ENCODE measurements at regions not wholly inside any gene's neighbourhood (a gene's known extent, or its start where the extent isn't known, plus 50 kb on each side); places are given as distances from the start of the nearest gene placed in this dataset.

- Histone ChIP-seq H4K20me1 (ENCODE audit: insufficient read depth, low read length) (no peaks in the 10 kb centered on the region), H3K79me2 (ENCODE audit: insufficient read depth, low read length) (no peaks in the 10 kb centered on the region), H3K4me3 (ENCODE audit: insufficient read depth, low read length) (no peak overlapping the region), H2AFZ (ENCODE audit: low read length) (no peak overlapping the region), H3K27me3 (ENCODE audit: insufficient read depth, low read length) (no peaks in the 10 kb centered on the region), H3K4me2 (ENCODE audit: insufficient read depth, low read length) (no peak overlapping the region), H3K4me1 (ENCODE audit: insufficient read depth, low read length) (no peaks in the 10 kb centered on the region), H3K9me3 (ENCODE audit: low read depth, low read length) (no peaks in the 10 kb centered on the region), H3K36me3 (ENCODE audit: insufficient read depth, low read length) (no peaks in the 10 kb centered on the region), H3K27ac (ENCODE audit: low read depth, low read length) (no peak overlapping the region)
- no peak for TF ChIP-seq CTCF (IDR thresholded peaks at IDR 0.05; ENCODE audit: extremely low read depth, low read depth, low read length)
- DNase-seq (ENCODE audit: insufficient read length, low spot score, missing footprints) = no peak
Observed at GRCh38 chr11:134501406-134502152, 89.5 kb upstream of the B3GAT1 start.

GRCh38 chr11:134500621-134501020 is 88.6 kb upstream of the B3GAT1 start:
- no peaks in the 10 kb centered on the region for H3K79me2 ChIP-seq (ENCODE audit: insufficient read depth, low read length)
- TF ChIP-seq CTCF (IDR thresholded peaks at IDR 0.05; ENCODE audit: extremely low read depth, low read depth, low read length) = no peak
- no peaks in the 10 kb centered on the region for H3K9me3 ChIP-seq (ENCODE audit: low read depth, low read length)
- no peaks in the 10 kb centered on the region for H4K20me1 ChIP-seq (ENCODE audit: insufficient read depth, low read length)
- H3K4me3 ChIP-seq (ENCODE audit: insufficient read depth, low read length) = no peak overlapping the region
- no peak overlapping the region for H3K27ac ChIP-seq (ENCODE audit: low read depth, low read length)
- H3K4me2 ChIP-seq (ENCODE audit: insufficient read depth, low read length) = no peak overlapping the region
- H3K36me3 ChIP-seq (ENCODE audit: insufficient read depth, low read length) = no peaks in the 10 kb centered on the region
- no peak for DNase-seq (ENCODE audit: insufficient read length, low spot score, missing footprints)
- H3K4me1 ChIP-seq (ENCODE audit: insufficient read depth, low read length) = no peaks in the 10 kb centered on the region
- no peak overlapping the region for H2AFZ ChIP-seq (ENCODE audit: low read length)
- no peaks in the 10 kb centered on the region for H3K27me3 ChIP-seq (ENCODE audit: insufficient read depth, low read length)

GRCh38 chr11:134499990-134500389 is 87.9 kb upstream of the B3GAT1 start:
- no peak for TF ChIP-seq CTCF (IDR thresholded peaks at IDR 0.05; ENCODE audit: extremely low read depth, low read depth, low read length)
- Histone ChIP-seq H3K36me3 (ENCODE audit: insufficient read depth, low read length) (no peaks in the 10 kb centered on the region), H3K4me2 (ENCODE audit: insufficient read depth, low read length) (no peak overlapping the region), H2AFZ (ENCODE audit: low read length) (no peak overlapping the region), H3K4me1 (ENCODE audit: insufficient read depth, low read length) (no peaks in the 10 kb centered on the region), H3K27ac (ENCODE audit: low read depth, low read length) (no peak overlapping the region), H3K79me2 (ENCODE audit: insufficient read depth, low read length) (no peaks in the 10 kb centered on the region), H3K4me3 (ENCODE audit: insufficient read depth, low read length) (no peak overlapping the region), H3K27me3 (ENCODE audit: insufficient read depth, low read length) (no peaks in the 10 kb centered on the region), H3K9me3 (ENCODE audit: low read depth, low read length) (no peaks in the 10 kb centered on the region), H4K20me1 (ENCODE audit: insufficient read depth, low read length) (no peaks in the 10 kb centered on the region)
- DNase-seq (ENCODE audit: insufficient read length, low spot score, missing footprints) = no peak

- no peak for DNase-seq (ENCODE audit: insufficient read length, low spot score, missing footprints)
- H3K4me2 ChIP-seq (ENCODE audit: insufficient read depth, low read length) = no peak overlapping the region
- H3K4me1 ChIP-seq (ENCODE audit: insufficient read depth, low read length) = no peaks in the 10 kb centered on the region
- H3K36me3 ChIP-seq (ENCODE audit: insufficient read depth, low read length) = no peaks in the 10 kb centered on the region
- H3K4me3 ChIP-seq (ENCODE audit: insufficient read depth, low read length) = no peak overlapping the region
- H4K20me1 ChIP-seq (ENCODE audit: insufficient read depth, low read length) = no peaks in the 10 kb centered on the region
- H3K27ac ChIP-seq (ENCODE audit: low read depth, low read length) = no peak overlapping the region
- H3K79me2 ChIP-seq (ENCODE audit: insufficient read depth, low read length) = no peaks in the 10 kb centered on the region
- H3K27me3 ChIP-seq (ENCODE audit: insufficient read depth, low read length) = no peaks in the 10 kb centered on the region
- no peak for TF ChIP-seq CTCF (IDR thresholded peaks at IDR 0.05; ENCODE audit: extremely low read depth, low read depth, low read length)
- no peaks in the 10 kb centered on the region for H3K9me3 ChIP-seq (ENCODE audit: low read depth, low read length)
- H2AFZ ChIP-seq (ENCODE audit: low read length) = no peak overlapping the region
Observed at GRCh38 chr11:134498326-134499139, 86.5 kb upstream of the B3GAT1 start.

All from osteoblast (primary cell).